GM19463 (cell line): ENCODE measurements at regions not wholly inside any gene's neighbourhood (a gene's known extent, or its start where the extent isn't known, plus 50 kb on each side); places are given as distances from the start of the nearest gene placed in this dataset.

ENCODE experiments used
- ATAC-seq: cut with Tn5 transposase; IDR thresholded peaks from one replicate; pipeline ENCODE4 v1.9.1; 2021; ENCODE audit warnings: mild to moderate bottlenecking, moderate library complexity; ENCODE audit not compliant: unreplicated experiment

DNA sequence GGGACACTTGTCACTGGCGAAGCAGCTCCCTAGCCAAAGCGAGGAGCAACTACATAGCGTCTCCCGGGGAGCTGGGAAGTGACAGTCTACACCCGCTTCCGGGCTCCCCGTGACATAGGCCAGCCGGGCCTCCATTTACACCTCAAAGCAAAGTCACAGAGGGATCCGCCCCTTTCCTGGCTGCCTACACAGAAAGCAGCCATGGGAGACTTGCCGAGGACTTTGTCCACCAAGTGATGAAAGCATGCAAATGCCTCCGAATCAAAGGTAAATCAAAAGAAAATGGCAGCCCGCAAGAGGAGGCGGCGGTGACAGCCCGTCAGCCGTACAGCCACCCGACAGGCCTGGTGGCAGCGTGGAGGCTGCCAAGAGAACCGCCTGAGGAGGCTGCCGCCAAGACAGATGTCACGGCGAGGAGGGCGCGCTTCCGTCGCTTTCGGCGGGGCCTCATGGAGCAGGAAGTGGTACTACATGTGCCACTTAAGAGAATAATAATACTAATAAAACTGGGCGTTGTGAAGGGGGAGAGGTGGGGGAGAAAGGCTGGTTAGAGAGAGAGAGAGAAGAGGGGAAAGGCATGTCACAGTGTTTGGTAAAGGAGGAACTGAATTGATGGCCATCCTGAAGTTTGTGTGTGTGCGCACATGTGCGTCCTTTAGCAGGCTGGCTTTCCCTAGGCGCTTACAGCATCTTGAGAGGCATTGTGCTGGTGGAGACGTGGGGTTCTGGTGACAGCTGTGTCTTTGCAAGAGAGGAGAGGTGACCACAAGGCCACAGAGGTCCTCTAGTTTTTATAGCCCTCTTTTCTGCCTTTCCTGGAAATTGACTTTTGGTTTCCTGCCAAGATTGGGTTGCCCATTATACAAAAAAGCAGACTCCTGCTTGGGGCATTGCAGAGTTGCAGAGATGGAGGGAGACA, 661.7 kb downstream of the VRK1 start:
- no peak for ATAC-seq

DNA sequence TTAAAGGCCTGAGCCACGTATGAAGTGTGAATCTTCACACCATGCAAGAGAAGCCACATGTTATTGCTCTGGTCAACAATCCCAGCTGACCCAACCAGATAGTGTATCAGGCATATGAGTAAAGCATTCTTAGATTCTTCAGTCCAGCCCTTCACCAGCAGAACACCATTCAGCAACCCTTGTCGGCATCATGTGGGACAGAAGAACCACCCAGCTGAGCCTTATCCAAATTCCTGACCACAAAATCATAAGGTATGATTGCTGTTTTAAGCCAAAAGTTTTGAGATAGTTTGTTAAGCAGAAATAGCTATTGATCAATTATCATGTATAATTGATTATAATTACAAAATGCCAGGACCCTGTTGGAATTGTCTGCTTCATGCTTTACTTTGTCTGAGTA, 664.9 kb downstream of the VRK1 start:
- no peak for ATAC-seq

DNA sequence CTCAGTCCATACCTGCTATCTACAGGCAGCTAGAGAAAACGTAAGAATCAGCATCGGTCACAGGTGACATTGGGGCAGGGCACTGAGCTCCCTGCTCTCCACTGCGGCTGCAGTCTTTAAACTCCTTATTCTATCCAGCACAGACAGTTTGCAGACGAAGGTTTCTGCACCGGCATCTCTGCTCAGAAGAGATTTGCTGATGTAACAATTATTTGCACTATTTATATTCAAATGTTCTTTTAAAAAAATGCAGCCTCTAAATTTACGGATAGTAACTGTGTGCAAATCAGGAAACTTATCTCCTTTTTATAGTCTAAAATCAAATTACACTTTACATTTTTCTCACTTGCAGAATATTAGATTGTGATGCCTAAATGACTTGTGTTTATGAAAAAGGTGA, 671.0 kb downstream of the VRK1 start:
- ATAC-seq: no peak

DNA sequence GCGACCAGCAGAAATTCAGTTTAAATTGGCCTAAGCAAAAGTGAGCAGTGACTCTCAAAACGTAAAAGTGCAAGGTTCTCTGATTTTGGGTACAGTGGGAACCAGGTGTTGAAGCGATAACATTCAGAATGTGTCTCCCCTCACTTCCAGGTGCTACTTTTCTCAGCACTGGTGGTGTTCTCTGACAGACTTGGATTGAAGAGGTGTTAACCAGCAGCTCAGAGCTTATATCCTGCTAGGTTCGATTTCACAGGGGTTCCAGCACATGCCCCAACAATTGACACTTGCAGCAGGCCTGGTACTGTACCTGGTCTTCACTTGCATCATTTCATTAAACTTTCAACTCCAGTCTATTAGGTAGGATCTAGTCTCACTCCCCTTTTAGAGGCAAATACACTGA, 680.2 kb downstream of the VRK1 start:
- no peak for ATAC-seq

DNA sequence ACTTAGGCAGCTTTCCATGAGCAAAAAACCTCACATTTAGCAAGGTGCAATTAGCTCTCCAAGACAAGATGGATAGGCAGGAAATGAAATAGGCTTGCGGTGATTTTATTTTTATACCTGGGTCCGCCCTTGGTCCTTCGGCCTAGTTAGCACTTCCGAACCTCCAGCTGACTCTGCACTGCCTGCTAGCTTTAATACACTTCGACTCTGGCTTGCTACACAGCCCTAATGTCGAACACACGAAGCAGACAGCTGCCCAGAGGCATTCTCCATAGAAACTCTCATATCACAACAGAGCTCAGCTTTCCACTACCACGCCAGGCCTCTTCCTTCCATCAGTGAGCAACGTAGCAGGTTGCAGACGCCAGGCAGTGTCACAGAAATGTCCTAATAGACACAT, 688.0 kb downstream of the VRK1 start:
- ATAC-seq: no peak

DNA sequence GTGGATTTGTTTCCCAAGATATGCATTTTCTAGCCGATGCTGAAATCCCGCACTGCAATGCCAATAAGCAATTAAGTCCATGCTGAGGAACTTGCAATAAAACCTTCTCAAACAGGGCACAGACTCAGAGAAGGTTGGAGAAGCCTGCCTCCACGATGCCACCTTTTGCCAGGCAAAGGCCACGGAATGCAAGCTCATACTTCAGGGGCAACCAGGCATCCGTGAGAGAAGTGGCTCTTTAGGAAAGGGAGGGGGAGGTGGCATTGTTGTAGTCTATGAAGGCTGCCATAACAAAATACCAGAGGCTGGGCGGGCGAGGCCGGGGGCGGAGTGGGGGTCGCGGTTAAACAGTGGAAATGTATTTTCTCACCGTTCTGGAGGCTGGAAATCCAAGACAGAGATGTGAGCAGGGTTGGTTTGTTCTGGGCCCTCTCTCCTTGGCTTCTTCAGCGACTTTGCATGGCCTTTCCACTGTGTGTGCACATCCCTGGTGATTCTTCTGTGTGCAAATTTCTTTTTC, 689.5 kb downstream of the VRK1 start:
- ATAC-seq: no peak

DNA sequence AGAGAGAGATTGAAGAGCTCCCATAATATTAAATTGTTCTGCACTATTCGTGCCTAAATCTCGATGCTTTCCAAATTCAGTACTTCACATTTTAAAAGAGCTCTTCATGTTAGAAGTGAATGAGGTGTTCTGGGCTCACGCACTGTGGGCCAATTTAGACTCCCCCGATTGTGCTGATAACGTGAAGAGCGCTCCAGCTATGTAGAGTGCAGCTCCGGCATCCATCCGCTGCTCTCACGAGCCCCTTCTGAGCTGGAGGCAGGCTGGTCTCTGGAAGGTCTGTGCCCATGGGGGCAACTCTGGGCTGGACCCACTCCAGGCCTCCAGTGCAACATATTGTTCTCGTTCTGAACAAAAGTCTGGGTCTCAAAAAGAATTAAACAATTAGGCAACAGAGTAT, 692.6 kb downstream of the VRK1 start:
- ATAC-seq: no peak

DNA sequence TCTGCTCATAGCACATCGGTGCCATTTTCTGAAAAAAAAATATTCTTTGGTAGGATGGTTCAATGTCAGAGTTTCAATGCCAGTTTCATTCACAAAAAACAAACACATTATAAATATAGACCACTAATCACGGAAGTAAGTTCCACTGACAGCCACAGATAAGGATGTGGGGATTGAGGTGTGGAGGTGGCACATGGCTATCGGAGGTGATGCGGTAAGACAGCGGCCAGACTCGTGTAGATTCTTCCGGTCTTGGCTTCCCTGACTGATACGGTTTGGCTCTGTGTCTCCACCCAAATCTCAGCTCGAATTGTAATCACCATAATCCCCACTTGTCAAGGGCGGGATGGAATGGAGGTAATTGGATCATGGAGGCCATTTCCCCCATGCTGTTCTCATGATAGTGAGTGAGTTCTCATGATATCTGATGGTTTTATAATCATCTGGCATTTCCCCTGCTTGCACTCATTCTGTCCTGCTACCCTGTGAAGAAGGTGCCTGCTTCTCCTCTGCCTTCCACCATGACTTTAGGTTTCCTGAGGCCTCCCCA, 693.4 kb downstream of the VRK1 start:
- ATAC-seq: no peak

DNA sequence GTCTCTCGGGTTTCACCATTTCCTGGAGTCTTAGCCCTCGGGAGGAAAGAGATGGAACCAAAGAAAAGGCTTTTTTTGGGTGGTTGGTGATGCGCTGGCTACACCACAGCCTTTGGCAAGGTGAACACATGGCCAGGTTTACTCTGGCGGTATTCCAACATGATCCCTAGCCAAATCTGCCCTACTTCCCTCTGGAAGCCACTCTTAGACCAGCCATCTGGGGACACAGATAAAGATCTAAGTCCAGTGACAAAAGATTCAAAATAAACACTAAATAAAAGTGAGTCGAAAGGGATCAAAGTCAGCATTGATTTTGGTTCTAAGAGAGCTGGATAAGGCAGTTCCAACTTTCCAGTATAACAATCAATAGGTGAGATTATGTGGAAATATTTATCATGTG, 694.5 kb downstream of the VRK1 start:
- no peak for ATAC-seq

DNA sequence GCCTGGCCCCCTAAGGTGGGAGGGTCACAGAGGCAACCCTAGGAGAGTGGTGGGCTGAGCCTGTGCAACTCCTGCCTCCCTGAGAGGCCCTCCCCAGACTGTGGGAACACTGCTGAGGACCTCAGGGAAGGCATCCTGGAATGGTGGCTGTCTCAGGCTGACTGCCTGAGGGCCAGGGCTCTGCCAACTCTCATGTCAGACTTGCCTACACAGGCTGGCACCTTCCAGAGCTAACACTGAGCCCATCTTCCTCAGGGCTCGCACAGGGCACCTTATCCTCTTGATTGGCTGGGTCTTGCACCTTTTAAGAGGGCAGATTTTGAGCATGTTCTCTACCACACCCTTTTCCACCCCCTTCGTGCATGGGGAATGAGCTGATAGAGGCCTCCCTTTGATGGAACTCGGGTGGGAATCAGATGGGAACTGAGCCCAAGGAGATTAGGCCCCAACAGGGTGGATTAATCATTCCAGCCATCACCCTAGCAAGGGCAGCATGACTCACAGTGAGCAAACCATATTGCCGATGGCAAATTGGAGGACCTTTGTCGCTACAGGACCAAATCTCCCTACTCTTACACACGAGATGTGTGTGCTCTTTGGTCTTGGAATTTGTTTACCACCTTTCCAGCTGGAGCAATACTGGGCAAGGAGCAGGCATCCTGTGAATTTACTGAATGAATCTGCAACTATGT, 702.8 kb downstream of the VRK1 start:
- no peak for ATAC-seq

DNA sequence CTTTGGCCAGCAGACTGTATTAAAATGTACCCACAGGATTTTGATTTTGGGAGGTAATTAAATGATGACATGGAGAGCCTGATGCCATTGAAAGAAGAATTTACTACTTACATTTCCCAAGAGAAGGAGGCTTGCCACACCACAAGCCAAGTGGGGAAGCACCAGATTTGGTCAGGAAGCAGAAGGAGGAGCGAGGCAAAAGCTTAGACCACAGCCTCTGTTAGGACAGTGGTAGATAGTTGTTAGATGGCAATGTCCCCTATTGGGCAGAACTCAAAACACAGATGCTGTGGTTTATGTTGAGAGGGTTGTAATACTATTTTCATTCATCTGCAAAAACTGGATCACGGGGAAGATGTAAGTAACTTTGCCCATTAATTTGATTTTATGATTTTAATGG, 709.4 kb downstream of the VRK1 start:
- ATAC-seq: no peak

DNA sequence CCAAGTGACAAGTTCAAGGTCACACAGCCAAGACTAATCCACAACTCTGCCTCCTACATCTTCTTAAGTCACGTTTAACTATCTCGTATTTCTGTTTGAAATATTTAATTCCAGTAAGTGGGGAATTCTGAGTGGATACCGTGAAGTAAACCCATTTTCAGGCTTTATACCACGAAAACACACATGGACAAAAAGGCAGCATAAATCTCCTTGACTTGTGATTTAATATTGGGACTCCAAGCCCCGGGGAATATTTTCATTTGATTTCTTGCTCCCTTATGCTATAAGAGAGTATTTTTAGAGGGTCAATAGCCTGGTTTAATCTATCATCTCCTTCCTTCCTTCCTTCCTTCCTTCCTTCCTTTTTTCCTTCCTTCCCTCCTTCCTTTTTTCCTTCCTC, 716.7 kb downstream of the VRK1 start:
- no peak for ATAC-seq

DNA sequence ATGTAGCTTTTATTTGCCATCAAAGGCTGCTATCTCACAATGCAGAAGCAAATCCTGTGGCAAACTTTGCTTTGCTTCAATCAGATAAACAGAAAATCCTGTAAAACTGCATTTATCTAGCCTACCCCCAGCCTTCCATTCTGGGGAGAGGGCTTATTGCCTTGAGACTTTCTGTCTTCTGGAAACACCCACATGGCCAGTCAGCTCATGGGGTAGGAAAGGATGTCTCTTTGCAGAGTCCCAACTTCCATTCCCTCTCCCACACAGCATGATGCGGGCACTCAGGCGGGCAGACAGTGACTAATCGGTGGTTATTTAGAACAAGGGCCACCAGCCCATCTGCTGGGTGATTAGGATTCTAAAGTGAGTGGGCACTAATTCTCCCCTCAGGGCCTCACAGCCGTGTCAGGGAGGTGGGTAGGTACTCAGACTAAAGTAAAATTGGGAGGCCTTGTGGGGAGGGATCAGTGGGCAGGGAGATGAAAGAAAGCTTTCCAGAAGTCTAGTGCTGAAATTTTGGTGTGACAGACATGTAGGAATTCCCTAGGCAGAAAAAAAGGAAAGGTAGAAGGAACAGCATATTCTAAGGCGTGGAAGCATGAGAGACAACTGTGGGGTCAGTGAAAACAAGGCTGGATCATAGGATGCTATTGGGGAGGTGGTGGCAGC, 720.5 kb downstream of the VRK1 start:
- ATAC-seq: no peak

DNA sequence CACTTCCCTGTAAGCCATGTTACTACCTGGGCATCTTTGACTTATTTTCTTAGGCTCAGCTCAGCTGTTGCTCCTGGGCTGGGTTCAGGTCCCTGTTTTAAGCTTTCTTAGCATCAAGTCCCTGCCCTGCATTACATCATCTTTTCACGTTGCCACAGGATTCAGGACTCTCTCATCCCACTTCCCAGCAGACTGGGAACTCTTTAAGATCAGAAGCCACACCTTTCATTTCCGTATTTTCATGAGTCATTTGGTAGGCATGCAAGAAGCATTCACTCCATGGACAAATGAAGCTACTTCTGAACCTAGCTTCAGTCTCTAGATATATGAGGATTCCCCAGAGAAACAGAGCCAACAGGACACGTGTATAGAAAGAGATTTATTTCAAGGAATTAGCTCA, 726.8 kb downstream of the VRK1 start:
- no peak for ATAC-seq

DNA sequence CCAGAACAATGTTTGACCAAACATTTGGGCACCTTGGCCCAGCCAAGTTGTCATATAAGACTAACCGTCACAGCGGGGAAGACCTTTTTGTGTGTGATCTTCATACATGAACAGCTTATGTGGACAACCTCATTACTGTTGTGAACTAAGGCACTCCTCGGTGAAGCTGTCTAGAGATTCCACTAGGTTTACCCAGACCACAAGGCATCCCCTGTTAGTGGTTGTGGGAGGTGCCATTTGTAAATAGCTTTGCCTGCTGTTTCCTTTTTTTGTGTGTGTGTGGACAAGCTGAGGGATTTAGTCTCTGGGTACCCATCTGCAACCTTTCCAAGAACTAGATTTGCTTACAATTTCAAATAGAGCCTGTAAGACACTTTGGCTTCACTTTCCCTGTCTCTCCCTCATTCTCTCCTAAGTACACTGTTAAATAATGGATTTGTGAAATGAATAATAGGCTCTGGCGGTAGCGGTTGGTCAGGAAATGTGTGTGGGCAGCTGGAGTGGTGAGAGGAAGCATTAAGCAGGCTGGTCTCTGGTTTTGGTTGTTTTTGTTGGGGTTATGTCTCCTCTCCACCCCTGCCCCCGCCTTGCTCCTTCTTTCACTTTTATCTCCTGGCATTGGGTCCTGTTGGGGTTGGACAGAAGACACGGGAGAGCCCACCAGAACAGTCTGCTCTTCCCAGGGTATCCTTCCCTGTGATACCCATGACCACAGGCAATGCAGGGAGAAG, 727.6 kb downstream of the VRK1 start:
- ATAC-seq: no peak

DNA sequence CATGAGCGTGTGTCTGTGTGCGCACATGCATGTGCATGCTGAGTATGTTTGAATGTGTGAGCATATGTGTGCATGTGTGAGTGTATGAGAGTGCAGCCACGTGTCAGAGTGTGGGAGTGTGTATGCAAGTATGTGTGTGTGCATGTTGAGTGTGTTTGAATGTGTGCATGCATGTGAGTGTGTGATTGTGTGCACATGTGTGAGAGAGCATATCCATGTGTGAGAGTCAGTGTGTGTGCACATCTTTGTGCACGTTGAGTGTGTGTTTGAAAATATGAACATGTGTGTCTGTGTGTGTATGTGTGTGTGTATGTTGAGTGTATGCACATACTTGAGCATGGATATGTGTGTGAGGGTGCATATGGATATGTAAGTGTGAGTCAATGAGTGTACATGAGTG, 730.8 kb downstream of the VRK1 start:
- ATAC-seq: no peak

DNA sequence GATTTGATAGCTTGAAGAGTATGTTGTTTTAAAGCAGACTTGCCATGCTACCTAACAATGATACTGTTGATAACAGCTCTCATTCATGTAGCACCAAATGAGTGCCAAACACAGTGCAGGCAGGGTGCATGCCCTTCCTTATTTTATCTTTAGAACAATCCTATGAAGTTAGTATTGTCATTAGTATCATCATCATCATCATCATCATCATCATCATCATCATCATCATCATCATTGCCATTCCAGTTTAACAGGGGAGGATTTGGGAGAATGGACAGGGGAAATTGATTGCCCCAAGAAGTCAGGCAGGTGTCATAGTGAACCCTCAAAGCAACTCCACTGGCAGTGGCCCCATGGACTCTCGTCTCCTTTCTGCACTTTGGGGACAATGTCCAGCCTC, 734.9 kb downstream of the VRK1 start:
- no peak for ATAC-seq

DNA sequence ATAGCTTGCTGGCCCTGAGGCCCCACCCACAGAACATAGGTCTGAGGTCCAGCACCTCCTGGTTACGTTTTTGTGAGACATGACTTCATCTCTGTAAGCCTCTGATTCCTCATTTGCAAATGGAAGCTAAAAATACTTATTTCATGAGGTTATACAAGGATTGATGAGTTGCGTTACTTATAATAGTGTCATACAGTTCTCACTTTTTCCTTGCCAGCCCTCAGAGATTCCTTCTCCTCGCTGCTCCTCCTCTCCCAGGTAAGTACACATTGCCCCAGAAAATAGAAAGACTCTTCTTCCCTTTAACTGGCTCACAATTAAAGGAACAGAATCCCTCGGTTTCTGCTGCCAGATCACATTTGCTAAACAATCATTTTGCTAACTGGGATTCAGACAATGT, 739.2 kb downstream of the VRK1 start:
- no peak for ATAC-seq

DNA sequence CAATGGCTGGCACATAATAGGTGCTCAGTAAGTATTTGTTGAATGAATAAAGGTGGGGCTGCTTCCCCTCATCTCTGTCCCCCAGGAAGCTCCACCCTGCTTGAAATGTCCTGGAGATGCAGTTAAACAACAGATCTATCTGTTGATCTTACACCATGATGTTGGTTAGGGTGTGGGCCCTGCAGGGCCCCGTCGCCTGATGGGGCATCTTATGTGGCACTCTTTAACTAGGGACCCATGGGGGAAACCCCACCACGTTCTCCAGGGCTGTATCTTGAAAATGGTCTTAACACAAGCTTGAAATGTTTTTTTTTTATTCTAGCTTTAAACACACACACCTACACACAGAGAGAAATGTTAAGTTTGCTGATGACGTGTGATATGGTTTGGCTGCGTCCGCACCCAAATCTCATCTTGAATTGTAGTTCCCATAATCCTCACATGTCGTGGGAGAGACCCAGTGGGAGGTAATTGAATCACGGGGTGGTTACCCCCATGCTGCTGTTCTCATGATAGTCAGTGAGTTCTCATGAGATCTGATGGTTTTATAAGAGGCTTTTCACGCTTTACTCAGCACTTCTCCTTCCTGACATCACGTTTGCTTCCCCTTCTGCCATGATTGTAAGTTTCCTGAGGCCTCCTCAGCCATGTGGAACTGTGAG, 741.7 kb downstream of the VRK1 start:
- ATAC-seq: no peak

DNA sequence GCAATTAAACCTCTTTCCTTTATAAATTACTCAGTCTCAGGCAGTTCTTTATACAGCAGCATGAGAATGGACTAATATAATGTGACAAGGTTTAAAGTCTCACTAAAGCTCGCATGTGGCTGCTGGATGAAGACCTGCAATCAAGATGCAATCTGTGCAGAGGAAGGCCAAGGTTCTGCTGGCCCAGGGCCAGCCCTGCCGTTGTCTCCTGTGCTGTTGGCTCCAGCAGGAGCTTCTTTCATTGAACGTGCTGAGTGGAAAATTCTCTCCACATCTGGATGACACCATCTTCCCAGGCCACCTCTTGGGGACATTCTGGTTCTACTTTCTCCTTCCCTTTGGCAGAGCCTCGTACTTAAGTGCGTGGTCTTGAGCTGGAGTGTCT, 742.2 kb downstream of the VRK1 start:
- ATAC-seq: no peak
